Mucosa of gallbladder (tissue), 1 donor: ENCODE measurements at regions not wholly inside any gene's neighbourhood (a gene's known extent, or its start where the extent isn't known, plus 50 kb on each side); places are given as distances from the start of the nearest gene placed in this dataset.

Source experiments
- DNase-seq: peaks from one replicate; pipeline ENCODE4 v3.0.0-alpha.2; 2020; ENCODE audit warnings: low spot score
- donor health status: DM: no; HTN: no; CAD: no.

DNA sequence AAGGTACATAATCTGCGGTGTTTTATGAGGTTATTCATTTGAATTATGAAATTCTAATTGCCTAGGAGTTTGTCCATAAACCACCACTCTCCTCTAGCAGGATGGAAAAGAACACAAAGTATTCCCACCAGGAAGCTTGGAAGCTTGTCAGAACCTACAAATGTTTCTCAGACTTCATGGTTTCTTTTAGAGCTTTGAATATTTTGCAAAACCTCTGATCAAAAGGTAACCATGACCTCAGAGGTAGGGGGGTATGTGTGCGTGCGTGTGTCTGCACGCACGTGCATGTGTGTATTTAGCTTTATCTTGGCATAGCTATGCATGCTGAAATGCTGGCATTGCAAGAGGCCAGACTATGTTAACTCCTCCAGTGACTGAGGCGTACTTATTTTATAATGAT is 847.0 kb downstream of the TLE1 start:
- no peak for DNase-seq

DNA sequence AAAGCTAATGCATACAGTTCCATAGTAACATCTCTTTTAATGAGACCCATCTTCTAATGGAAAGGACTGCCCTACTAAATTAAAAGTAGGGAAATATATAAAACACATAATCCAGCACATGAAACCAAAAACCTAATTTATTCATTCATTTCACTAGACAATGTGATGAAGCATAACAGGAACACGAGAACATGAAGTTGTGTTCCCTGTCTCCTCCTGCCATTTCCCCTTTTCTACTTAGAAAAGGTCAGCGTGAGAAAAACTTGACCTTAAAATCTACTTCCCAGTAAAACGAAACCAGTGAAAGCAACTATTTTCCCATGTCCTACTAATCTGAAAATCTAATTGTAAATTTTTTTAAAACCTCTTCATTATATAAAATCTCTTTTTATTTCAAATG is 847.5 kb downstream of the TLE1 start:
- DNase-seq = no peak

DNA sequence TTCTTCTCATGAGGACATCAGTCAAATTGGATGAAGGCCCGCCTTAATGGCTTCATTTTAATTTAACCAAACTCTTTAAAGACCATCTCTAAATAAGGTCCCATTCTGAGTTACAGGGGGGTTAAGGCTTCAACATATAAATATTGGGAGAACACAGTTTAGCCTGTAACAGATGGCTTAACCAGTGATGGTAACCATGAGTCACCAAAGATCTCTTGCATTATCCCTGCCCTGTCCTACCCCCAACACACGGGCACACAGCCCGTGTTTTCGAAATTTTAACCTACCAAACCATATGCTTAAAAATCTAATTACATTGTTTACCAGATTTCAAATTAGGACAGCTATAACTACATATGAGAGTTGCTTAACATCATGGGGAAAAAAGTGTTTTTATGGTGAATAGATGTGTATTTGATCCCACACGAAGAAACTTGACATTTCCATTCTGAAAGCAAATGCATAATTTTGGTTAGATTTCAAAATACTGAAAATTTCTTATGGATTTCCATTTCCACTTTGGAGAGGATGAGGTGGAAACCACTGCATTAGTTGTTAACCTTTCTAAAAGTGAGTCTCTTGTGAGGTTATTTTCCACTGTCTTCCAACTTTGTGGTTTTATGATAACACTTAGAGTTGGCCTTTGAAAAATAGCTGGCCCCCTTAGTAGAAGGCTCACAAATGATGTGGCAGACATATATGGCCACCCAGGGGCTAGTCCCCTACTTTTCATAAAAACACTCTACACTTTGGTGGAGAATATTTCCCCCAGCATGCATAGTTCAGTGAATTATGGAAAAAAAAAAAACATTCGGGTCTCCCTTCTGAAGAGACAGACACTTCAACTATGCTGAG is 849.3 kb downstream of the TLE1 start:
- no peak for DNase-seq

DNA sequence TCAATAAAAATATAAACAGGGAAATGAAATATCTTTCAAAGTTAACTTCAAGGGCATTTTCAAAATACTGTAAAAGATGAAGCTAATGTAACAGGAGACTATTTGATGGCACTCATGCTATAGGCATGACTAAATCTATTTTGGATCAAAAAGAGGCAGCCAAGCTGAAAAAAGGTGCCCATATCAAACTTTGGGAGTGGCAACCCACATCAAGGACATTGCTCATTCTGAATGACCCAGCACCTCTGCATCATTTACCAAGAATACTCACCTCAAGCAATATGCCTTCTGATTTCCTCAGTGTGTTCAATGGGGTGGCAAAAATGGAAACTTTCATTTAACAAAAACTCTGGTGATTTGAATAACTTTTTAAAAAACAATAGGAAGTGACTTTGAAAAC is 853.3 kb downstream of the TLE1 start:
- no peak for DNase-seq

- DNase-seq = no peak
Measured at GRCh38 chr9:80831751-80832150, 857.6 kb downstream of the TLE1 start.

DNA sequence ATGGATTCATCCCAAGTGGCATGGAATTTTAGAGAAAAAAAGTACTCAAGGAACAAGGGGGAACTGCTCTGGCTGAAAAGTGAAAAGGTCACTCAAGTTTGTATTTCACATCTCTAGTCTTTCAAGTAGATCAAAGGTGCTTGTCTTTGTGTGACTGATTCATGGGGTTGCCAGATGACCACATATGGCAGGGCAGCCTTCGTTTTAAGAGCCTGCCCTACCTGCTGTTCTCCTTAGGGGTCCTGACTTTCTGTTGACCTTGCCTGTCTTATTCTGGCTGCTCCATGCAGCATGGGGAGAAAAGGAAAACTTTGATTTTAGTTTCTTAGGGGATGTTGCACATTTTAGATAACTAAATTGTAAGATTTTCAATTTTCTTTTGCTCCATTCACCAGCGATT is 877.7 kb downstream of the TLE1 start:
- DNase-seq = no peak

DNA sequence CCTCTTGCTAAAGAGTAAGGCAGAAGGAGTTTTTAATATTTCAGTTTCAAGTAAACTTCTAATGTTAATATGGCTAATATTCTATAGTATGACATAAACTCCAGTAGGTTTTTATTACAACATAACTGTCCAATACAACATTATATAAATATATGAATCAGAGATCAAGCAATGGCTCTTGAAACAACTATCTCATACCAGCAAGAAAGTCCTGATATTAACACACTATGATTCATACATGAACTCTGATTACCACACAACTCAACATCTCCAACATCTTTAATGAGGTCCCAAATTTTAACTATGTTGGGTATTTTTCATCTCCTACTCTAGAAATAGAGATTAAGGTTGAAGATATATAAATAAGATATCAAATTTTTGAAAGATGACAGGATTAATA is 878.3 kb downstream of the TLE1 start:
- DNase-seq = no peak

GRCh38 chr9:80806671-80807070 is 882.7 kb downstream of the TLE1 start:
- no peak for DNase-seq

- no peak for DNase-seq
Measured at GRCh38 chr9:80804873-80805272, 884.5 kb downstream of the TLE1 start.

GRCh38 chr9:80797831-80798688 is 891.3 kb downstream of the TLE1 start:
- DNase-seq = peak; percentile 11

DNA sequence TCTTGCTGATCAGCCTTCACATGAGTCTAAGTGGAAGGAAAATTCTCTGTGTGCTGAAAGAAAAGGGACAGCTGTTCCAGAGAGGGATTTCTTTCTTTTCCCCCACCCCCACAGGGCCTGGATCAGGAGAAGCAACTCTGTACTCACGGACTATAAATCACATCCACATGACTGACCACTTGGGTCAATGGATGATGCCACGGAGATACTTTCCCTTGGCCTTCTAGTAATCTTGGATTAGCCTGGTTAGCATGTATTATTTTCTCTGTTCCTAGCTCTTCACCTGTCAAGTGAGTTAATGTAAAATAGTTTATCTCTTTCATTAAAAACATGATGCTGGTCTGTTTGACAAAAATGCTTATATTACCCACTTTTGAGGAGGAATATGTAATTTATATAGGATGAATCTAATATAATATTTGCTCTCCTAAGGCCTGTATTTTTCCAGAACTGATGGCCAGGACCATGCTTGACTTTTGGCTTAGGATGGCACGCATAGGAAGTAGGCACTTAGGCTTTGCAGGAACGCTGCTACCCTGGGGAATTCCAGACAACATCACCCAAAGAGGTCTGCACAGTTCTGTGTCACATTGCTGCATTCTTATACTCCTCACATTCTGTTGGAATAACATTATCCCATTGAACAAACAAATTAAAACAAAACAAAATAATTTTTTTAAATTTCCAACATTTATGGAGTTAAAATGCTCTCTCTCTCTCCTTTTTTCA is 892.1 kb downstream of the TLE1 start:
- DNase-seq = no peak

DNA sequence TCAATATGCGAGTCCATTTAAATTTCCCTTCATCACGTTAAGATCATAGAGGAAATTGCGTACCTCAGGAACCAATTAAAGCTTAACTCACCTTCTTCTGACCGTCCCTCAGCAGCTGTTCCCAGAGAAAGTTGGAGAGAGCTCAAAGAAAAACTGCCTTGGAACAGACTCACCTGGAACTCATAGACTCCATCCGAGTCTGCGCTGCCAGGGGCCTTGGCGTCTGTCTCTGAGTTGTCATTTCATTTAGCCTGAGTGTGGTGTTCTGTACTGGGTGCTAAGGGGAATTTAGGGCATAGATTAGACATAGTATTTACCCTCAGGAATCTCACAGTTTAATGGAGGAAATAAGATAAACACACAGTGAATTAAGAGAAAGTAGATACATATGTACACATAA is 892.7 kb downstream of the TLE1 start:
- no peak for DNase-seq

- no peak for DNase-seq
Measured at GRCh38 chr9:80794197-80794596, 895.1 kb downstream of the TLE1 start.

GRCh38 chr9:80793706-80794105 is 895.6 kb downstream of the TLE1 start:
- DNase-seq = no peak

DNA sequence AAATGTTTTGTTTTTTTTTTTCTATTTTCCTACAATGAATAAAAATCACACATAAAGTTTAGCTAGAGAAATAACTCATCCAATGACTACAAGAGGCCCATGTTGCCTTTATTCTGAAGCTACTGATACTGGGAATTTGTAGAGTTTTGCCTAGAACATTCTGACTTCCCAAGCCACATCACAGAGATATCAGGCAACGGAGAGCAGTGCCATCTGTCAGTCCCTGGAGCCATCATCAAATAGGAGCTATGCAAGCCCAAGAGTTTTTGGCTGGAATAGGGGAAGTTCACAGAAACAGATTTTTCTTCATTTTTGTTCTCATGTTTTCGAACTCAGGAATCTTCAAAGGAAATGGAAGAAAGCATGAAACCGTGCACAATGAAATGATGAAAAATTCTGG is 896.6 kb downstream of the TLE1 start:
- no peak for DNase-seq

DNA sequence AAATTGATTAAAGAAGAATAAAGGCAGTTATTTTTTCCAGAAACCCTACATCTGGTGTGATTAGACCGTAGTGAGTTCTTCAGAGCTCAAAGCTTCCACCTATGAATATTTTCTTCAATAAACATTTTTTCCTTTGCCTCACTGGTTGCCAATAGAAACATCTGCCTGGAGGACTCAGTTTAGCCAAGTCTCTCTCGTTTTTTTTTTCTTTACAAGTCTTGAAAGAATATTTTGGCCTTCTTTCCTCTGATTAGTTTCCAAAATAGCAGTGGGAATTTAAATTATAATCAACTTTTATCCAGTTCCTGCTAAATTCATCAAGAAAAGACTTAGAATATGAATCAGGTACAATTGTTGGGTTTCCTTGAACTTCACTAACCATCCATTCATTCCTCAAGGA is 897.5 kb downstream of the TLE1 start:
- DNase-seq = no peak

DNA sequence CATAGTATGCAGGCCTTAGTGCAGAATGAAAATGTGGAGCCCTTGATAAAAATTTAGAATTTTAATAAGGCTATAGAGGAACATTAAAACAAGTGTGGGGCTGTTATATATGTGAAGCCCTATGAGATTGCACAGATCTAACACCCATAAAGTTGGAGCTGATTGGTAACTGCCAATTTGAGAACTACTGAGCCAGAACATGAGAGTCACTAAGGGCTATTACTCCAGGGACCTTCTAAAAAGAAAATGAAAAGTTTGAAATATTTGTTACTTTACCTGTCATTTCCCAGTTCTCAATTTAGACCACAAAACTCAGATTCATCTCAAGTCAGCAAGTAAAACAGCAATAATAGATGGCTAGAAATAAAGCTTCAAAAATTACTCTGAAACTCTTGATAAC is 898.6 kb downstream of the TLE1 start:
- DNase-seq = no peak

- no peak for DNase-seq
Measured at GRCh38 chr9:80789831-80790230, 899.5 kb downstream of the TLE1 start.

DNA sequence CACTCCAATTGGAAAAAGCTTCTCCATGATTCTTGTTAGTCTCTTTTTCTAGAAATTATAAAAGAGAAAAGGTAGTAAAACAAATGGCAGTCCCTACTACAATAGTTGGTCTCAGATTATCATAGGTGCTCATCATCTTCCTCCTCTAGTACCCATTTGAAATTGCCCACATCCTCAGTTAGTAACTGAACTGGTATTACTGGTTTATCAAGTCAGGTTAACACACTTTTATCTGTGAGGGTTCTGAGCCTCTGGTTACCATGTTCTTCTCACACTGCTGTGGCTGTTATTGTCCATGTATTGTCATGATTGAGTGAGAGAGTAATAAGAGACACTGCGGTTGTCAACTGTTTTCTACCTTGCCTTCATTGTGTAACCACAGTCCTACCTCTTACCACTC is 901.7 kb downstream of the TLE1 start:
- no peak for DNase-seq

DNA sequence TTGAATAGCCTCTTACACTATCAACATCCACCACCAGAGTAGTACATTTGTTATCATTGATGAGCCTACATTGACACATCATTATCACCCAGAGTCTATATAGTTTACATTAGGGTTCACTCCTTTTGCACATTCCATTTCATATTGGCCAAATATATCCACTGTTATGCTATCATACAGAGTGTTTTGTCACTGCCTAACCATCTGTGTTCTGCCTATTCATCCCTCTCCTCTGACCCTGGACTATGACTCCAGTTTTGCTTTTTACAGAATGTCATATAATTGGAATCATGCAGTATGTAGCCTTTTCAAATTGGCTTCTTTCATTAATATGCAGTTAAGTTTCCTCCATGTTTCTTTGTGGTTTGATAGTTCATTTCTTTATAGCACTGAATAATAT is 904.7 kb downstream of the TLE1 start:
- no peak for DNase-seq

GRCh38 chr9:80775971-80776370 is 913.4 kb downstream of the TLE1 start:
- no peak for DNase-seq

DNA sequence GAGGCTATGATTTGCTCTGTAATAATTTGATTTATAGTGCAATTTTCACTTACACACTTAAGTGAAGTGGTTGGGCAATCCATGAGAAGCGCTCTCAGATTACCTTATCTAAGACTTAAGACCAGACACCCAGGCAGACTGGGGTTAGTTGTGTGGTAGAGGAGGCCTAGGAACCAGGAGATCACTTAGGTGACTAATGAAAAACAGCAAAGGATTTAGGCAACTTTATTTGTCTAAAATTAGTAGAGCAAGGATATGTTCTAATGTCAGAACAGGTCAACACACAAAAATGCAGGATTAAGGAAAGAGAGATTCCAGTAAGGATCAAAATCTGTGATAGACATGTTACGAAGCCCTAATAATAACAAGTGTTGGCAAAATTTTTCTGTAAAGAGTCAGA is 913.8 kb downstream of the TLE1 start:
- no peak for DNase-seq
